Esophagus muscularis mucosa (tissue), 4 donors: ENCODE measurements at regions not wholly inside any gene's neighbourhood (a gene's known extent, or its start where the extent isn't known, plus 50 kb on each side); places are given as distances from the start of the nearest gene placed in this dataset.

Source experiments
- DNase-seq: peaks from one replicate; pipeline ENCODE4 v3.0.0-alpha.2; 2017; ENCODE audit errors: extremely low spot score
- H3K27ac ChIP-seq, 4 donors: fragments of 200-600 bp; sonication (generic); replicated peaks in 1 of 4; 1 replicate in 3 of 4; 2 replicates in 1 of 4; pipeline ENCODE4 v1.5.1; 2016 to 2019; ENCODE audit warnings: mild to moderate bottlenecking in 1 of 4
- H3K27me3 ChIP-seq, 4 donors: fragments of 200-600 bp; sonication (generic); one replicate each; pipeline versions ENCODE4 v1.5.1 to v1.6.0; 2016 to 2019
- H3K36me3 ChIP-seq, 4 donors: fragments of 200-600 bp; sonication (generic); one replicate each; pipeline ENCODE4 v1.5.1; 2016 to 2019
- H3K4me1 ChIP-seq, 4 donors: fragments of 200-600 bp; sonication (generic); one replicate each; pipeline ENCODE4 v1.5.1; 2016 to 2019
- H3K4me3 ChIP-seq, 4 donors: fragments of 200-600 bp; sonication (generic); 1 replicate in 2 of 4; 2 replicates in 2 of 4; pipeline ENCODE4 v1.5.1; 2016 to 2019; ENCODE audit warnings: mild to moderate bottlenecking in 4 of 4, moderate library complexity in 1 of 4
- H3K9me3 ChIP-seq, 4 donors: fragments of 200-600 bp; sonication (generic); 1 replicate in 3 of 4; 2 replicates in 1 of 4; pipeline ENCODE4 v1.5.1; 2016 to 2019
- CTCF ChIP-seq, 3 experiments: fragments of 200-600 bp in 2 of 3; fragments of 450-650 bp in 1 of 3; sonication (generic) in 2 of 3; IDR thresholded peaks; one replicate each; pipeline ENCODE4 v1.5.1; 2017 to 2019; ENCODE audit warnings: antibody characterized with exemption in 3 of 3, mild to moderate bottlenecking in 2 of 3, moderate library complexity in 1 of 3
- EP300 ChIP-seq: sonication (generic); formaldehyde crosslinking; IDR thresholded peaks from one replicate; pipeline ENCODE4 v1.6.1; 2017; ENCODE audit warnings: antibody characterized with exemption
- POLR2A ChIP-seq: fragments of 450-650 bp; IDR thresholded peaks from one replicate; pipeline ENCODE4 v1.6.1; 2017; ENCODE audit warnings: antibody characterized with exemption, moderate library complexity, mild to moderate bottlenecking, low read depth
- POLR2AphosphoS5 ChIP-seq, 2 donors: sonication (generic); formaldehyde crosslinking; IDR thresholded peaks; one replicate each; pipeline ENCODE4 v1.6.1; 2017; ENCODE audit warnings: antibody characterized with exemption in 2 of 2
- WGBS: methylation state at CpG from one replicate; pipeline ENCODE4 v1.1.5; 2018; 5-methylcytosine and 5-hydroxymethylcytosine counted together
- intact Hi-C: fragments of 100-400 bp; cut with DNase I; formaldehyde crosslinking; loops from one replicate; pipeline ENCODE4 v1.15.1; 2023

GRCh38 chr10:52619052-52619451, 153.5 kb downstream of the MBL2 start:
- Histone ChIP-seq H3K27me3 (no peaks in the 10 kb centered on the region), H3K9me3 (no peaks in the 10 kb centered on the region), H3K4me3 (no peak overlapping the region), H3K36me3 (no peaks in the 10 kb centered on the region), H3K4me1 (no peaks in the 10 kb centered on the region), H3K27ac (no peak overlapping the region)
- no peak for TF ChIP-seq EP300
- no peak for TF ChIP-seq POLR2AphosphoS5 (IDR thresholded peaks at IDR 0.05)
- TF ChIP-seq POLR2A = no peak
- no peak for TF ChIP-seq CTCF (IDR thresholded peaks at IDR 0.05)
- 79% methylated on average over 1 of the region's 1 CpG for WGBS
- intact Hi-C loops = no loop called here
- DNase-seq = no peak

- Histone ChIP-seq H3K27me3 (no peaks in the 10 kb centered on the region), H3K4me1 (no peaks in the 10 kb centered on the region), H3K4me3 (no peak overlapping the region), H3K9me3 (no peaks in the 10 kb centered on the region), H3K36me3 (no peaks in the 10 kb centered on the region), H3K27ac (no peak overlapping the region)
- no peak for TF ChIP-seq CTCF (IDR thresholded peaks at IDR 0.05)
- no peak for TF ChIP-seq EP300
- no peak for TF ChIP-seq POLR2AphosphoS5 (IDR thresholded peaks at IDR 0.05)
- no peak for TF ChIP-seq POLR2A
- intact Hi-C loops = no loop called here
- DNase-seq = no peak
- WGBS = 24% methylated on average over 2 of the region's 2 CpGs
These were observed 150.9 kb downstream of the MBL2 start for GRCh38 chr10:52621635-52622079.

- Histone ChIP-seq H3K27ac (no peak overlapping the region), H3K4me1 (no peaks in the 10 kb centered on the region), H3K9me3 (no peaks in the 10 kb centered on the region), H3K27me3 (no peaks in the 10 kb centered on the region), H3K4me3 (no peak overlapping the region), H3K36me3 (no peaks in the 10 kb centered on the region)
- intact Hi-C loops = no loop called here
- DNase-seq = no peak
- 91% methylated on average over 2 of the region's 2 CpGs for WGBS
- no peak for TF ChIP-seq CTCF (IDR thresholded peaks at IDR 0.05)
- no peak for TF ChIP-seq POLR2A
- TF ChIP-seq POLR2AphosphoS5 (IDR thresholded peaks at IDR 0.05) = no peak
- TF ChIP-seq EP300 = no peak
These were observed 148.8 kb downstream of the MBL2 start for GRCh38 chr10:52623761-52624160.

GRCh38 chr10:52627279-52627678, 145.3 kb downstream of the MBL2 start:
- Histone ChIP-seq H3K36me3 (no peaks in the 10 kb centered on the region), H3K4me3 (no peak overlapping the region), H3K27me3 (no peaks in the 10 kb centered on the region), H3K27ac (no peak overlapping the region), H3K9me3 (no peaks in the 10 kb centered on the region), H3K4me1 (no peaks in the 10 kb centered on the region)
- TF ChIP-seq CTCF (IDR thresholded peaks at IDR 0.05) = no peak
- TF ChIP-seq EP300 = no peak
- no peak for TF ChIP-seq POLR2A
- TF ChIP-seq POLR2AphosphoS5 (IDR thresholded peaks at IDR 0.05) = no peak
- intact Hi-C loops = no loop called here
- no peak for DNase-seq

GRCh38 chr10:52631146-52631545, 141.4 kb downstream of the MBL2 start:
- Histone ChIP-seq H3K36me3 (no peaks in the 10 kb centered on the region), H3K4me3 (no peak overlapping the region), H3K9me3 (no peaks in the 10 kb centered on the region), H3K27ac (no peak overlapping the region), H3K4me1 (no peaks in the 10 kb centered on the region), H3K27me3 (no peaks in the 10 kb centered on the region)
- 60% methylated on average over 2 of the region's 2 CpGs for WGBS
- DNase-seq = no peak
- no peak for TF ChIP-seq CTCF (IDR thresholded peaks at IDR 0.05)
- TF ChIP-seq POLR2A = no peak
- TF ChIP-seq POLR2AphosphoS5 (IDR thresholded peaks at IDR 0.05) = no peak
- no peak for TF ChIP-seq EP300
- intact Hi-C loops = no loop called here
